ENCODE measurements at regions not wholly inside any gene's neighbourhood (a gene's known extent, or its start where the extent isn't known, plus 50 kb on each side); places are given as distances from the start of the nearest gene placed in this dataset.

DNA sequence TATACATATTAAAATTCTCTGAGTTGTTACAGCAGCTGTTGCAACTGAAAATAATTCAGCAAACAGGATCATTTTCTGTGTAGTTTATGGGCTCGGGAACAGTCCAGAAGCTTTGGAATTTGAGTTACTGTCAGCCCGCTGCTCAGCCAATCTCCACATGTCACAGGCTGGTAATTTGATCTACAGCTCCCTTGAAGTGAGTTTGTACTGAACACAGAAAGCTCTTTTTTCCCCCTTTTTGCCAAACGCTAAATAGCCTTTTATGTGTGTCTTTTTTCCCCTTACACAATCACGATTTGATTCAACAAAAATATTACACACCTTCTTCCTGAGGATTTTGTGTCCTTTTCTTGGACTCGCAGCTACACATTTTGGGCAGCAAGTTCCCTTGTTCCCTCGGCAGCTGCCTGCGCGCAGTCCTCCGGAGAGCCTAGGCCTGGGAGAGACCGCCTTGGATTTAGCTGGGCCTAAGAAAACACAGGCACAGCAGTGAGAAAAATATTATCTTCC, 371.4 kb downstream of the KCNRG start:
- H3K4me3 Mint-ChIP-seq: no peak overlapping the region
- no peak overlapping the region for H3K4me3 ChIP-seq (ENCODE audit: low read length)
- H3K36me3 ChIP-seq (ENCODE audit: control insufficient read depth, insufficient read depth, low read length): no peaks in the 10 kb centered on the region
- ATAC-seq: no peak
- H3K9me3 ChIP-seq (ENCODE audit: control insufficient read depth, insufficient read depth, low read length): peaks cover 3% of the 10 kb centered on the region
- peaks cover 19 to 20% of the 10 kb centered on the region in 2 donors for H3K4me1 Mint-ChIP-seq
- peak overlapping the region in 1 of 2 donors; percentile 23 for H3K27ac Mint-ChIP-seq
- intact Hi-C loops (cut with micrococcal nuclease): no loop called here
- no peaks in the 10 kb centered on the region for H3K27me3 Mint-ChIP-seq (ENCODE audit: low read depth in 2 of 2)
- peaks cover 12% of the 10 kb centered on the region for H3K4me1 ChIP-seq (ENCODE audit: control insufficient read depth, insufficient read depth, low read length)
- WGBS (ENCODE audit: insufficient coverage): 97% methylated on average over 10 of the region's 10 CpGs
- TF ChIP-seq, protein P1, sequence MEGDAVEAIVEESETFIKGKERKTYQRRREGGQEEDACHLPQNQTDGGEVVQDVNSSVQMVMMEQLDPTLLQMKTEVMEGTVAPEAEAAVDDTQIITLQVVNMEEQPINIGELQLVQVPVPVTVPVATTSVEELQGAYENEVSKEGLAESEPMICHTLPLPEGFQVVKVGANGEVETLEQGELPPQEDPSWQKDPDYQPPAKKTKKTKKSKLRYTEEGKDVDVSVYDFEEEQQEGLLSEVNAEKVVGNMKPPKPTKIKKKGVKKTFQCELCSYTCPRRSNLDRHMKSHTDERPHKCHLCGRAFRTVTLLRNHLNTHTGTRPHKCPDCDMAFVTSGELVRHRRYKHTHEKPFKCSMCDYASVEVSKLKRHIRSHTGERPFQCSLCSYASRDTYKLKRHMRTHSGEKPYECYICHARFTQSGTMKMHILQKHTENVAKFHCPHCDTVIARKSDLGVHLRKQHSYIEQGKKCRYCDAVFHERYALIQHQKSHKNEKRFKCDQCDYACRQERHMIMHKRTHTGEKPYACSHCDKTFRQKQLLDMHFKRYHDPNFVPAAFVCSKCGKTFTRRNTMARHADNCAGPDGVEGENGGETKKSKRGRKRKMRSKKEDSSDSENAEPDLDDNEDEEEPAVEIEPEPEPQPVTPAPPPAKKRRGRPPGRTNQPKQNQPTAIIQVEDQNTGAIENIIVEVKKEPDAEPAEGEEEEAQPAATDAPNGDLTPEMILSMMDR (IDR thresholded peaks at IDR 0.05): no peak
- DNase-seq: no peak
- no peak overlapping the region for H3K27ac ChIP-seq (ENCODE audit: low read length)
- H3K27me3 ChIP-seq (ENCODE audit: control insufficient read depth, insufficient read depth, low read length): no peaks in the 10 kb centered on the region
- H3K36me3 Mint-ChIP-seq: peaks cover 12% of the 10 kb centered on the region
- H3K9me3 Mint-ChIP-seq: no peaks in the 10 kb centered on the region

DNA sequence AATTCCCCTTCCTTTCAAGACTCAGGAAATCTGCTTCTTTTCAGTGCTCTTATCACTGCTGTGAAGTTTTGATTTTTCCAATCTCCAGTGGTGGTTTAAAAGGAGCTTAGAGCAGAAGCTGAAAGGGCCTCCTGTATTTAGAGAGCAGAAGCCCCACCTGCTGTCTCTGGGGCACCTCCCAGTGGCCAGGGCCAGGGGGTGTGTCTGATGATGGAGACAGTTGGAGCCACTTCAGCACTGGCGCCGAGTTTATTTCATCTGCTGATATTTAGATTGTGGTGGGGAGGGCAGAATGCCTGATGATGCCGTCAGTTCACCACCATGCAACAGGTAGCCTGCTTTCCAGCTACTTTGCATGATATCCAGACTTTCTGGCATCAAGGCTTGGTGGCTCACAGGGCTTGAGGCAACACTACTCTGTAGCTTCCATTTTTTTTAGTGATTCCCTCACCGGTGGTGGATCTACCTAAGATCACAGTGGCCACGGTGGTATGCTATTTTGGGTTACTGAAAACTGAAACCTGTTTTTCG, 371.9 kb downstream of the KCNRG start:
- peak in 1 of 2 donors; percentile 49 for DNase-seq
- H3K4me3 Mint-ChIP-seq: no peak overlapping the region
- TF ChIP-seq, protein P1 (IDR thresholded peaks at IDR 0.05): no peak
- Histone ChIP-seq H3K27ac (ENCODE audit: low read length) (no peak overlapping the region), H3K36me3 (ENCODE audit: control insufficient read depth, insufficient read depth, low read length) (no peaks in the 10 kb centered on the region), H3K9me3 (ENCODE audit: control insufficient read depth, insufficient read depth, low read length) (peaks cover 1% of the 10 kb centered on the region), H3K4me1 (ENCODE audit: control insufficient read depth, insufficient read depth, low read length) (peaks cover 12% of the 10 kb centered on the region), H3K27me3 (ENCODE audit: control insufficient read depth, insufficient read depth, low read length) (no peaks in the 10 kb centered on the region), H3K4me3 (ENCODE audit: low read length) (no peak overlapping the region)
- peaks cover 6% of the 10 kb centered on the region for H3K36me3 Mint-ChIP-seq
- H3K27me3 Mint-ChIP-seq (ENCODE audit: low read depth in 2 of 2): no peaks in the 10 kb centered on the region
- H3K9me3 Mint-ChIP-seq: no peaks in the 10 kb centered on the region
- peaks cover 19 to 20% of the 10 kb centered on the region in 2 donors for H3K4me1 Mint-ChIP-seq
- peak in 2 of 3 donors; percentile 57 to 68 for ATAC-seq
- WGBS (ENCODE audit: insufficient coverage): 37% methylated on average over 5 of the region's 6 CpGs
- intact Hi-C loops (cut with micrococcal nuclease): no loop called here
- H3K27ac Mint-ChIP-seq: peak overlapping the region in 1 of 2 donors; percentile 23

GRCh38 chr13:50388481-50388880, 373.2 kb downstream of the KCNRG start:
- peaks cover 19 to 20% of the 10 kb centered on the region in 2 donors for H3K4me1 Mint-ChIP-seq
- WGBS (ENCODE audit: insufficient coverage): 90% methylated on average over 1 of the region's 3 CpGs
- no peaks in the 10 kb centered on the region for H3K27me3 Mint-ChIP-seq (ENCODE audit: low read depth in 2 of 2)
- no peak overlapping the region for H3K27ac Mint-ChIP-seq
- Histone ChIP-seq H3K27me3 (ENCODE audit: control insufficient read depth, insufficient read depth, low read length) (no peaks in the 10 kb centered on the region), H3K4me3 (ENCODE audit: low read length) (no peak overlapping the region), H3K4me1 (ENCODE audit: control insufficient read depth, insufficient read depth, low read length) (peaks cover 12% of the 10 kb centered on the region), H3K36me3 (ENCODE audit: control insufficient read depth, insufficient read depth, low read length) (no peaks in the 10 kb centered on the region), H3K27ac (ENCODE audit: low read length) (no peak overlapping the region), H3K9me3 (ENCODE audit: control insufficient read depth, insufficient read depth, low read length) (no peaks in the 10 kb centered on the region)
- ATAC-seq (no peak), DNase-seq (no peak)
- H3K36me3 Mint-ChIP-seq: no peaks in the 10 kb centered on the region
- intact Hi-C loops (cut with micrococcal nuclease): no loop called here
- H3K4me3 Mint-ChIP-seq: no peak overlapping the region
- TF ChIP-seq, protein P1 (IDR thresholded peaks at IDR 0.05): no peak
- no peaks in the 10 kb centered on the region for H3K9me3 Mint-ChIP-seq

- intact Hi-C loops (cut with micrococcal nuclease): no loop called here
- no peaks in the 10 kb centered on the region for H3K27me3 Mint-ChIP-seq (ENCODE audit: low read depth in 2 of 2)
- ATAC-seq (no peak), DNase-seq (no peak)
- TF ChIP-seq, protein P1 (IDR thresholded peaks at IDR 0.05): no peak
- H3K36me3 ChIP-seq (ENCODE audit: control insufficient read depth, insufficient read depth, low read length): no peaks in the 10 kb centered on the region
- no peak overlapping the region for H3K4me3 ChIP-seq (ENCODE audit: low read length)
- H3K4me1 ChIP-seq (ENCODE audit: control insufficient read depth, insufficient read depth, low read length): peaks cover 7% of the 10 kb centered on the region
- H3K27me3 ChIP-seq (ENCODE audit: control insufficient read depth, insufficient read depth, low read length): no peaks in the 10 kb centered on the region
- no peak overlapping the region for H3K4me3 Mint-ChIP-seq
- no peak overlapping the region for H3K27ac Mint-ChIP-seq
- WGBS (ENCODE audit: insufficient coverage): 96% methylated on average over 4 of the region's 4 CpGs
- H3K9me3 Mint-ChIP-seq: no peaks in the 10 kb centered on the region
- H3K9me3 ChIP-seq (ENCODE audit: control insufficient read depth, insufficient read depth, low read length): no peaks in the 10 kb centered on the region
- no peaks in the 10 kb centered on the region for H3K36me3 Mint-ChIP-seq
- H3K27ac ChIP-seq (ENCODE audit: low read length): no peak overlapping the region
- H3K4me1 Mint-ChIP-seq: peaks cover 14 to 15% of the 10 kb centered on the region in 2 donors
Measured at GRCh38 chr13:50389726-50390125, 374.5 kb downstream of the KCNRG start.
